Kidney glomerular epithelial cell (primary cell): ENCODE measurements at regions not wholly inside any gene's neighbourhood (a gene's known extent, or its start where the extent isn't known, plus 50 kb on each side); places are given as distances from the start of the nearest gene placed in this dataset.
"Not testable (repeated sequence)": the region's sequence is repeated elsewhere in the genome, so short reads cannot be mapped to it uniquely, and the experiment has no call there.

Experiments used
- DNase-seq: peaks from one replicate; lab custom pipeline; 2025; lab: John Stamatoyannopoulos, UW

- no peak for DNase-seq
Measured at GRCh38 chr2:116922414-116922813, 892.1 kb upstream of the DDX18 start.

- DNase-seq = no peak
Measured at GRCh38 chr2:116924509-116924908, 890.0 kb upstream of the DDX18 start.

GRCh38 chr2:116935097-116935814, 879.2 kb upstream of the DDX18 start:
- no peak for DNase-seq

- DNase-seq = no peak
Measured at GRCh38 chr2:116948258-116948657, 866.2 kb upstream of the DDX18 start.

GRCh38 chr2:116949249-116949648, 865.2 kb upstream of the DDX18 start:
- no peak for DNase-seq

- no peak for DNase-seq
Measured at GRCh38 chr2:116952254-116952653, 862.2 kb upstream of the DDX18 start.

GRCh38 chr2:116955646-116956045, 858.8 kb upstream of the DDX18 start:
- DNase-seq = no peak

GRCh38 chr2:116975608-116976007, 838.9 kb upstream of the DDX18 start:
- DNase-seq = no peak

GRCh38 chr2:116979916-116980764, 834.4 kb upstream of the DDX18 start:
- DNase-seq = no peak

- no peak for DNase-seq
Measured at GRCh38 chr2:116987447-116987846, 827.0 kb upstream of the DDX18 start.

- DNase-seq = no peak
Measured at GRCh38 chr2:116988303-116988702, 826.2 kb upstream of the DDX18 start.

- no peak for DNase-seq
Measured at GRCh38 chr2:117019357-117019756, 795.1 kb upstream of the DDX18 start.

GRCh38 chr2:117027646-117028045, 786.8 kb upstream of the DDX18 start:
- no peak for DNase-seq

- not testable (repeated sequence) for DNase-seq
Measured at GRCh38 chr2:117028708-117029107, 785.8 kb upstream of the DDX18 start.

- DNase-seq = no peak
Measured at GRCh38 chr2:117055499-117056375, 758.8 kb upstream of the DDX18 start.

- DNase-seq = no peak
Measured at GRCh38 chr2:117056376-117056748, 758.1 kb upstream of the DDX18 start.

GRCh38 chr2:117057016-117057415, 757.5 kb upstream of the DDX18 start:
- no peak for DNase-seq

GRCh38 chr2:117058366-117058765, 756.1 kb upstream of the DDX18 start:
- DNase-seq = no peak

- no peak for DNase-seq
Measured at GRCh38 chr2:117064021-117064420, 750.5 kb upstream of the DDX18 start.

GRCh38 chr2:117065912-117066311, 748.6 kb upstream of the DDX18 start:
- DNase-seq = no peak

- DNase-seq = no peak
Measured at GRCh38 chr2:117067900-117068299, 746.6 kb upstream of the DDX18 start.

GRCh38 chr2:117068371-117068770, 746.1 kb upstream of the DDX18 start:
- no peak for DNase-seq
